ENCODE measurements at regions not wholly inside any gene's neighbourhood (a gene's known extent, or its start where the extent isn't known, plus 50 kb on each side); places are given as distances from the start of the nearest gene placed in this dataset.

- WGBS, 5 donors = 59 to 69% (median 65%) methylated on average over 16 to 24 of the region's 24 CpGs
Observed at GRCh38 chr22:49151256-49152126, 676.2 kb downstream of the BRD1 start.

GRCh38 chr22:49150801-49151221 is 676.9 kb downstream of the BRD1 start:
- Histone ChIP-seq H3K27ac (no peak overlapping the region), H3K4me1 (no peaks in the 10 kb centered on the region), H3K4me3 (no peak overlapping the region), H3K9me3 (peaks cover 0 to 2% (median 0%) of the 10 kb centered on the region in 4 donors), H3K36me3 (no peaks in the 10 kb centered on the region), H3K27me3 (peaks cover 0 to 75% (median 7%) of the 10 kb centered on the region in 3 donors)
- 64 to 81% (median 74%) methylated on average over 13 to 18 of the region's 18 CpGs for WGBS, 5 donors
- TF ChIP-seq, protein P1, sequence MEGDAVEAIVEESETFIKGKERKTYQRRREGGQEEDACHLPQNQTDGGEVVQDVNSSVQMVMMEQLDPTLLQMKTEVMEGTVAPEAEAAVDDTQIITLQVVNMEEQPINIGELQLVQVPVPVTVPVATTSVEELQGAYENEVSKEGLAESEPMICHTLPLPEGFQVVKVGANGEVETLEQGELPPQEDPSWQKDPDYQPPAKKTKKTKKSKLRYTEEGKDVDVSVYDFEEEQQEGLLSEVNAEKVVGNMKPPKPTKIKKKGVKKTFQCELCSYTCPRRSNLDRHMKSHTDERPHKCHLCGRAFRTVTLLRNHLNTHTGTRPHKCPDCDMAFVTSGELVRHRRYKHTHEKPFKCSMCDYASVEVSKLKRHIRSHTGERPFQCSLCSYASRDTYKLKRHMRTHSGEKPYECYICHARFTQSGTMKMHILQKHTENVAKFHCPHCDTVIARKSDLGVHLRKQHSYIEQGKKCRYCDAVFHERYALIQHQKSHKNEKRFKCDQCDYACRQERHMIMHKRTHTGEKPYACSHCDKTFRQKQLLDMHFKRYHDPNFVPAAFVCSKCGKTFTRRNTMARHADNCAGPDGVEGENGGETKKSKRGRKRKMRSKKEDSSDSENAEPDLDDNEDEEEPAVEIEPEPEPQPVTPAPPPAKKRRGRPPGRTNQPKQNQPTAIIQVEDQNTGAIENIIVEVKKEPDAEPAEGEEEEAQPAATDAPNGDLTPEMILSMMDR (IDR thresholded peaks at IDR 0.05) = no peak
- TF ChIP-seq EP300 (IDR thresholded peaks at IDR 0.05) = no peak
- TF ChIP-seq POLR2AphosphoS5 (IDR thresholded peaks at IDR 0.05) = no peak
- no peak for TF ChIP-seq POLR2A (IDR thresholded peaks at IDR 0.05)
- intact Hi-C loops (cut with DNase I; ENCODE audit: low total_unique reads) = no loop called here
- peak in 1 of 2 donors; percentile 24 for DNase-seq

More at GRCh38 chr22:49151256-49152126, 676.2 kb downstream of the BRD1 start:
- TF ChIP-seq POLR2AphosphoS5 (IDR thresholded peaks at IDR 0.05) = no peak
- TF ChIP-seq POLR2A (IDR thresholded peaks at IDR 0.05) = no peak
- TF ChIP-seq, protein P1 (IDR thresholded peaks at IDR 0.05) = no peak
- TF ChIP-seq EP300 (IDR thresholded peaks at IDR 0.05) = no peak
- Histone ChIP-seq H3K27ac (no peak overlapping the region), H3K4me1 (no peaks in the 10 kb centered on the region), H3K36me3 (no peaks in the 10 kb centered on the region), H3K9me3 (peaks cover 0 to 6% (median 0%) of the 10 kb centered on the region in 4 donors), H3K27me3 (peaks cover 0 to 74% (median 6%) of the 10 kb centered on the region in 3 donors), H3K4me3 (no peak overlapping the region)
- DNase-seq = no peak
- intact Hi-C loops (cut with DNase I; ENCODE audit: low total_unique reads) = no loop called here

DNA sequence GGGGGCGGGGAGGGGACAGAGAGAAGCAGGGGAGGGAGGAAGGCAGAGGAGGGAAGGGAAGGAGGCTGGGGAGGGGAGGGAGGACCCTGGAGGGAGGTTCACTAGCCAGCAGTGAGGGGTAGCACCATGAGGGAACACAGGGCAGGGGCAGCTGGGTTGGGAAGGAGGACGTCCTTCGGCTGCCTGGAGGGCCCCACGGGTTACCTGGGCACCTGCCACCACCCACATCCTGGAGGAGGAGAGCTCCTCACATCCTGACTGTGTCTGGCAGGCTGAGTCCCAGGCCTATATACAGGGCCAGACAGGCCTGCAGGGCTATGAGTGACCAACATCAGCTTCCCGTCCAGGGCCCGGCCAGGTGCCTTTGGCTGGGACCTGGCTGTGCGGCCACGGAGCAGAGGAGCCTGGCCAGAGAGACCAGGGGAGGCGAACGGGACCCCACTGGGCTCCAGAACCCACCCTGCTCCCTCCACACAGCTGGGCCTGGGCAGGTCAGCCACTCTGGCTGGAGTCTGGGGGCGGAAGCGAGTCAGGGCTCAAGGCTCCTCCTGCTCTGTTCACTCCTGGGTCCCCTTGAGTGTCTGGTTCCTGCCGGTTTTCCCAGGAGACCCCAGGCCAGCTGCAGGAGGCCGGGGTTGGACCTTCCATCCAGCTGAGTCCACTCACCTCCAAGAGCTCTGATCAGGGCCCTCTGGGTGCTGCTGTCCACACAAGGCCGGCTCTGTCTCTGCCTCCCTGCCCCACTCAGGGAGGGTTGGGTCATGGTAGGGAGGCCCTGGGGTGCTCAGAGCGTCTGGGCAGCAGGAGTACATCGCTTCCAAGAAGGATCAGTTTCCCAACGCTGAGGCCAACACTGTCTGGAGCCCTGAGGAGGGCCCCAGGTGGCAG is 677.7 kb downstream of the BRD1 start:
- intact Hi-C loops (cut with DNase I; ENCODE audit: low total_unique reads) = no loop called here
- Histone ChIP-seq H3K36me3 (no peaks in the 10 kb centered on the region), H3K27me3 (peaks cover 0 to 72% (median 7%) of the 10 kb centered on the region in 3 donors)

More for the DNA sequence above, 677.7 kb downstream of the BRD1 start:
- DNase-seq = no peak
- 59 to 72% (median 62%) methylated on average over 9 to 18 of the region's 18 CpGs for WGBS, 5 donors
- TF ChIP-seq POLR2AphosphoS5 (IDR thresholded peaks at IDR 0.05) = no peak
- TF ChIP-seq EP300 (IDR thresholded peaks at IDR 0.05) = no peak
- TF ChIP-seq, protein P1 (IDR thresholded peaks at IDR 0.05) = no peak
- TF ChIP-seq POLR2A (IDR thresholded peaks at IDR 0.05) = no peak
- no peak overlapping the region for H3K4me3 ChIP-seq
- H3K9me3 ChIP-seq = no peaks in the 10 kb centered on the region
- H3K27ac ChIP-seq = no peak overlapping the region
- no peaks in the 10 kb centered on the region for H3K4me1 ChIP-seq
